HG03342 (cell line): ENCODE measurements at regions not wholly inside any gene's neighbourhood (a gene's known extent, or its start where the extent isn't known, plus 50 kb on each side); places are given as distances from the start of the nearest gene placed in this dataset.
"Not testable (repeated sequence)": the region's sequence is repeated elsewhere in the genome, so short reads cannot be mapped to it uniquely, and the experiment has no call there.

ENCODE experiments used
- ATAC-seq: cut with Tn5 transposase; IDR thresholded peaks from one replicate; pipeline ENCODE4 v1.9.1; 2021; ENCODE audit warnings: mild to moderate bottlenecking, moderate library complexity; ENCODE audit not compliant: unreplicated experiment

GRCh38 chr10:2589196-2589595 is 478.2 kb upstream of the PFKP start:
- ATAC-seq: no peak

GRCh38 chr10:2584385-2584784 is 483.0 kb upstream of the PFKP start:
- no peak for ATAC-seq

GRCh38 chr10:2576892-2577291 is 490.5 kb upstream of the PFKP start:
- ATAC-seq: no peak

GRCh38 chr10:2575460-2575859 is 491.9 kb upstream of the PFKP start:
- no peak for ATAC-seq

- no peak for ATAC-seq
Observed at GRCh38 chr10:2572611-2573010, 494.7 kb upstream of the PFKP start.

- no peak for ATAC-seq
Observed at GRCh38 chr10:2556883-2557282, 510.5 kb upstream of the PFKP start.

- no peak for ATAC-seq
Observed at GRCh38 chr10:2548071-2548470, 519.3 kb upstream of the PFKP start.

- ATAC-seq: no peak
Observed at GRCh38 chr10:2547606-2548005, 519.7 kb upstream of the PFKP start.

- not testable (repeated sequence) for ATAC-seq
Observed at GRCh38 chr10:2546894-2547293, 520.5 kb upstream of the PFKP start.

- ATAC-seq: no peak
Observed at GRCh38 chr10:2543974-2544373, 523.4 kb upstream of the PFKP start.

GRCh38 chr10:2543142-2543886 is 524.0 kb upstream of the PFKP start:
- no peak for ATAC-seq

GRCh38 chr10:2541176-2541575 is 526.2 kb upstream of the PFKP start:
- no peak for ATAC-seq

- ATAC-seq: no peak
Observed at GRCh38 chr10:2529945-2530344, 537.4 kb upstream of the PFKP start.

GRCh38 chr10:2525781-2526180 is 541.6 kb upstream of the PFKP start:
- no peak for ATAC-seq

- no peak for ATAC-seq
Observed at GRCh38 chr10:2519139-2519538, 548.2 kb upstream of the PFKP start.

GRCh38 chr10:2509081-2509531 is 558.2 kb upstream of the PFKP start:
- no peak for ATAC-seq

GRCh38 chr10:2501366-2501940 is 565.9 kb upstream of the PFKP start:
- not testable (repeated sequence) for ATAC-seq

GRCh38 chr10:2494399-2494798 is 572.9 kb upstream of the PFKP start:
- no peak for ATAC-seq

- ATAC-seq: no peak
Observed at GRCh38 chr10:2488446-2489005, 578.8 kb upstream of the PFKP start.

GRCh38 chr10:2487921-2488320 is 579.4 kb upstream of the PFKP start:
- no peak for ATAC-seq

- ATAC-seq: no peak
Observed at GRCh38 chr10:2478656-2479055, 588.7 kb upstream of the PFKP start.

GRCh38 chr10:2476812-2477553 is 590.4 kb upstream of the PFKP start:
- ATAC-seq: no peak
